ENCODE measurements at regions not wholly inside any gene's neighbourhood (a gene's known extent, or its start where the extent isn't known, plus 50 kb on each side); places are given as distances from the start of the nearest gene placed in this dataset.
A peak's percentile ranks its signal among the peaks of the same experiment; 100 is the strongest.

DNA sequence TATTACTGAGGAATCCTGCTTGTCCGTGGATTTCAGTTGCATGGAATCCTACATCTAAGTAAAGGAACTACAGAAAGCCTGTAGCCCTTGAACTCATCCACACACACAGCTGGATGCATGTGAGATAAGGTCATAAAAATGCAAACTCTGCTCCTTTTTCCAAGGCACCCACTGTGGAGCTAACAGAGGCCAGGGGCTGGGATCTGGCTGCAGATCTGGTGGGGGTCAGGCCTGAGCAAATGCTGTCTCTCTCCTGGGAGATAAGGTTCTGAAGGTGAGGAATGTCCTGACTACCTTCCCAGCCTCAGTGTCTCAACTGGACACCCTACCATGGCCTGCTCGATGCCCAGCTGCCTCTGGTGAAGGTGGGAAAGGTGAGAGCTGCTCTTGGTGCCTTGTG lies 321.5 kb downstream of the LRFN2 start:
- no peak for DNase-seq

GRCh38 chr6:40263970-40264369 lies 323.2 kb downstream of the LRFN2 start:
- DNase-seq: no peak

GRCh38 chr6:40262363-40262762 lies 324.8 kb downstream of the LRFN2 start:
- DNase-seq: no peak

DNA sequence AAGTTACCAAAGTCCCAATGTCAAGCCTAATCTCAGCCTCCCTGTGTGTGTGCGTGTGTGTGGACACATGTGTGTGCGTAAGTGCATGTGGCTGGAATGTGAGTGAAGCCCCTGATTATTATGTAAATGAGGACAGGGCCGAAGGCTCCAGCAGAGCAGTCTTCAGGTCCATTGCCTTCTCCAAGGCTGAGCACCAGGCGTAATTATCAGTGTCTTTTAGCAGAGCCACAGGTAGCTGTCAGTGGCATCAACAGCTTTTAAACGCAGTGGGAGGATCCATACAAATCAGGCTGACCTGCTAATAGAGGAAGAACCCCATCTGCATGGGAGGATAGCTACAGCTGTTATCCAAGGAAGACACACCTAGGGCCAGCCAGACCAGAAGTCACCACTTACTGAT lies 324.3 kb upstream of the MOCS1 start:
- no peak for DNase-seq

- DNase-seq: no peak
Observed at GRCh38 chr6:40256831-40257230, 322.6 kb upstream of the MOCS1 start.

DNA sequence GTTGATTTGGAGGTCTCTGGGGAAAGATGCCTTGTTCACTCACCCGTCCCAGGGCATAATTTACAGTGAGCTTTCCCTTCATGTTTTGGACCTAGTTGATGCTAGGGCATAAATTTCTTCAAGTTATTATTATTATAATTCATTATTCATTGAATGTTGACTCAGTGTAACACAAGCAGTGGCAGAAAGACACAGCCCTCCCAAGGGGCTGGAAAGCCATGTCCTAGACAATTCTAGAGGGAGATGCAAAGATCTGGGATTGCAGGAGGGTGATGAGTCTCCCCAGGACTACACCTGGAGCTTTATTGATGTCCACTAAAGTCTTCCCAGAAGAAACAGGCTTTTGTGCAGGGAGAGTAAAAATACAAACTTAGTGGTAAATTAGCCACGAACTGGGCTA lies 322.0 kb upstream of the MOCS1 start:
- no peak for DNase-seq

DNA sequence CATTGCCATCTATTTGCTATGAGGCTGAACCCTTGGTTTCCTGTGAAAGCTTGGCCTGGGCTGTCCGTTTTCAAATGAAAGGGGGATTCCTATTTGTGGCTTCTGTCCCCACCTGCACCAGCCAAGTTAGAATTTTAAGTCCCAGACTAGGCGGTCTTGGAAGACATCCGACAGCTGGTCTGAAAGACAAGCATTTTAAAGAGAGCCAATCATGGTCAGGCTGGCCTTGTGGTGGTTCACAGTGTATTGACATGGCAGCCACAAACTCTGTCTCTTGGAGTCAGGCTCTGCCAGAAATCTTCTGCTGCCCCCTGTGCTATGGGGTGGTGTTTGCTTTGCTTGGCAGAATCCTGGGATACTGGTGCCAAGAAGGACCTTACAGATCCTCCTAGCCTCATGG lies 319.2 kb upstream of the MOCS1 start:
- DNase-seq: no peak

DNA sequence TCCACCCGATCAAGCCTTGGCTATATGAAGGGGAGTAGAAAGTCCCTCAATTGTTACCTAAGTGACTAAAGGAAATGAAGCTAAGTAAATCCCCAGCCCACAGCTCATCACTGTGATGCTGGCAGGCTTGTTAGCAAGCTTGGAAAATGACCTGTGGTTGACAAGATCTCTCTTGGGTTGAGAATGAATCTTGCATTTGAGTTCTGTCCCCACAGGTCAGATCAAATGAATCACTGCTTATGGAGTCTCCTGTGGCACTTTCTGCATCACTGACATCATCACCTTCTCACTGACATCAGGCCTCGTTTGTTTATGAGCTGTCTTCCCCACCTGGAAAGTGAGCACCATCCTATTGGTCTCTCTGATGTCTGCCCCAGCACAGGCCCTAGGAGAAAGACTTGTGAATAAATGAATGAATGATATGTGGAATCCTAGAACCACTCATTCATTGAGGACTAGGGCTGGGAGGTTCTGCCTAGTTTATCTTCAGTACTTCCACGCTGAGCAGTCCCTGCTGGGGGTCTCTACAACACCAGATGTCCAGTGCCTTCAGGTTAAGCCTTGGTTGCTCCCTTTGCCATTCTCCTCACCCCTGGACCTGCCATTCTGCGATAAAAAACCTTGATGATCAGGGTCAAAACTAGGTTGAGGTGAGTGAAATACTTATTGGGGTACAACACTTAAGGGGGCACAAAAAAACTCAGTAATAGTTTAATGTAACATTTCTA lies 318.4 kb upstream of the MOCS1 start:
- DNase-seq: no peak

- DNase-seq: peak in 1 of 2 experiments; percentile 12
Observed at GRCh38 chr6:40251637-40252300, 317.5 kb upstream of the MOCS1 start.

DNA sequence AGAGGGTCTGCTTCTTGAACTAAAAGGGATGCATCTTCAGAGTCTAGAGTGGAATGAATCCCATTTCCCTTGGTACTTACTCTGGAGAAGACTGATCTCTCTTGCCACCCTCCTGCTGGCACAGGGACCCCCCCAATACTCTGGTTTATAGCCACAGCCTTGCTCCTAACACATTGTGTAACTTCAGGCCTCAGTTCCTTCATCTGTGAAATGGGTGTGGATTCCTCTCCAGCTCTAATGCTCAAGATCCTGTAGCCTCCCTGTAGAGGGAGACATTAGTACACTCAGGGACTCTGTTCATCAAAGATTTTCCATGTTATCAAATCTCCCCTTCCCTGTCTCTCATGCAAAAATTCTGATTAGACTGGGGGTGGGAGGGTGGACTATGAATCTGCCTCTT lies 315.7 kb upstream of the MOCS1 start:
- DNase-seq: no peak

DNA sequence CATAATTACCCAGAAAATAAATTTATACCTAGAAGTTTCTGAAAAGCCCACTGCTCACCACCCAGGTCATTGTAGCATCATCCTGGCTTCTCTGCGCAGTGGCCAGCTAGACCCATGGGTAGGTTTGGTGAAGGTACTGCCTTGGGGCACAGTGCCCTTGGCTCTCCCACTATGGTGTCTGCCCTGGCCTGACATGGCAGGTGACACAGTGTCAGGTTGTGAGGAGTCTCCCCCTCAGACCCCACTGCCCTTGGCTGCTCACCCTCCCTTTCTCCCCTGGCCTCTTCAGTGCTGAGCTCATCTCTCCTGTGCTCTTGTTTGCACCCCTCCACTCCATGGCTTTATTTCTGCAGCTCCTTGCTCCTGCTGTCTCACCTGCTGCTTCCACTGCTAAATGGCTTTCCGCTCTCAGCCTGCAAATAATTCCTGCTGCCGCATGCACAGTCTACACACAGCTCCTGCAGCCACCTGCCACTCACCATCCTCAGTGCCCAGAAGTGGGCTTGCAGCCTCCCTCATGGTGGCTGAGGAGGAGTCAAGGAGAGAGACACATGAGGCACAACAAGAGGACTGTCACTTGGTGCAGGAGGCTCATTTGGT lies 313.4 kb upstream of the MOCS1 start:
- no peak for DNase-seq

DNA sequence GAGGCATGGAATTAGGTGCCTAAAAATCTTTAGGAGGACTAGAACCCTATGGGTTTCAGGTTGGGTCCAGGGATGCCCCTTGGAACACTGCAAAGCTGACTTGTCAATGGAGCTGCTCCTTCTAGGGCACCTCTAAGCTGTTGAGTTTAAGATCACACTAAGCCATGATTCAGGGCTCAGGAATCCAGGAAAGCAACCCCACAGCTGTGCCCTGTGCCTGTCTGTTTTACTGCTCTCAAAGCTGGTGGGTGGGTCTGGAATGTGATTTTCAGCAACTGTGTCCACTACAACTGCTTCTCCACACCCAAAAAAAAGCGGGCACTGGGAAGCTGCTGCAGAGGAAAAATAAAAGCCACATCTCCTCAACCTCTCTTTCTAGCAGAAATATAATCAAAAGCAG lies 310.4 kb upstream of the MOCS1 start:
- DNase-seq: no peak

GRCh38 chr6:40232698-40233097 lies 298.4 kb upstream of the MOCS1 start:
- DNase-seq: no peak

DNA sequence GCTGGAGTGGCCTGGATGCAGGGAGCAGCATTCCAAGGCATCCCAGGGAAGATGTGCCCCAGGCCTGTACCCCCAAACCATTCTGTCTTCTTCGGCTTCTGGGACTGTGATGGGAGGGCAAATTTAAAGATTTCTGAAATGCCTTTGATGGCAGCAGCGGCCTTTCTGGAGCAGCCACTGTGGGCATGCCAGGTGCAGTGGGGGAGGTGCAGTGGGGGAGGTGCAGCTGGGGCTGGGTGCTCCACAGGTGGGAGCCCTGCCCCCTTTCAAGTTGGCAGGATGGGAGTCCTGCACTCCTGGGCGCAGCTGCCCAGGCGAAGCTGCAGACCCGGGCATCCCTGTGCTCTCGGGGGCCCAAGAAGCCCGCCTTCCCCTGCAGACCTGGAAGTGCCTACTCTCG lies 293.5 kb upstream of the MOCS1 start:
- DNase-seq: no peak

- no peak for DNase-seq
Observed at GRCh38 chr6:40222354-40222753, 288.1 kb upstream of the MOCS1 start.

DNA sequence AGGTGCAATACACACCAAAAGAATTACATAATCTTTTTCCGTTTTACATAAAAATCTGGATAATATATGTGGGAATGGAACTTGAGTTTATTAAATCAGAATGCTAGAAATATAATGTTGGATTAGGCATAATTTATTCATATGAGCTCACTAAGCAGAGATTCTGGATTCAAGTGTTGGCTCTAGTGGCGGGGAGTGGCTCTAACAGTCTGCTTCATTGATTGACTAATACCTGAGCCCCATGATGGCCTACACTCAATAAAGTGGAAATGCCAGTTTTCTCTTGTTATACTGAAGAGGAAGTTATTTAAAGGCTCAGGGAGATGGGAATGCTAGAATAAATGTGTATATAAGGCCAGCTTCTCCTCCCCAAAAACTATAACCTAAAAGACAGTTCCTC lies 285.5 kb upstream of the MOCS1 start:
- DNase-seq: no peak

- DNase-seq: no peak
Observed at GRCh38 chr6:40210628-40211056, 276.4 kb upstream of the MOCS1 start.

DNA sequence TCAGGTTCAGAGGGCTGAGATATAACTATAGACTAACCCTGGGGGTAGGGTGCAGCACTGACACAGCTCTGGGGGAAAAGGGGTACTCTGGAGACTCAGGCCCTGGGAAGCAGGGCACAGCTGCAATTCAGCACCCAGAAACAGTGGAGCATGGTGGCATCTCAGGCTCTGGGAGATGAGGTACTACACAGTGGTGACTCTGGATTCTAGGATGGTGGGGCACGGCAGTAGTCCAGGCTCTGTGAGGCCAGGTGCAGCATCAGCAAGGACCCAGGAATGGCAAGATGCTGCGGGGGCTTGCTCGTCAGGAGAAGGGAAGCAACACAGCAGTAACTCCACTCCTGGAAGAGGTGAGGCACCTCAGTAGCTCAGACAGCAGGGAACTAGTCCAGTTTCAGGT lies 271.5 kb upstream of the MOCS1 start:
- DNase-seq: no peak

DNA sequence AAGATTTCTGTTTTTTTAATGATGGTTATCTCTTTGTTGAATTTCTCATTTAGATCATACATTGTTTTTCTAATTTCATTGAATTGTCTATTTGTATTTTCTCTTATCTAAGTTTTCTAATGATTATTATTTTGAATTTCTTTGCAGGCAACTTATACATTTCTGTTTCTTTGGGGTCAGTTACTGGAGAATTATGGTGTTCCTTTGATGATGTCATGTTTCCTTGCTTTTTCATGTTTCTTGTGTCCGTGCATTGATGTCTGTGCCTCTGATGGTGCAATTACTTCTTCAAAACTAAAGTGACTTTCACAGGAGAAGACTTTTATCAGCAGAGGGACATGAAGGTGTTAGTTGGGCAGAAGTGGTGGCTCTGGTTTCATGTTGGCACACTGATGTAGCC lies 270.7 kb upstream of the MOCS1 start:
- DNase-seq: no peak

- DNase-seq: no peak
Observed at GRCh38 chr6:40197371-40197770, 263.1 kb upstream of the MOCS1 start.

- DNase-seq: no peak
Observed at GRCh38 chr6:40196135-40196518, 261.9 kb upstream of the MOCS1 start.

DNA sequence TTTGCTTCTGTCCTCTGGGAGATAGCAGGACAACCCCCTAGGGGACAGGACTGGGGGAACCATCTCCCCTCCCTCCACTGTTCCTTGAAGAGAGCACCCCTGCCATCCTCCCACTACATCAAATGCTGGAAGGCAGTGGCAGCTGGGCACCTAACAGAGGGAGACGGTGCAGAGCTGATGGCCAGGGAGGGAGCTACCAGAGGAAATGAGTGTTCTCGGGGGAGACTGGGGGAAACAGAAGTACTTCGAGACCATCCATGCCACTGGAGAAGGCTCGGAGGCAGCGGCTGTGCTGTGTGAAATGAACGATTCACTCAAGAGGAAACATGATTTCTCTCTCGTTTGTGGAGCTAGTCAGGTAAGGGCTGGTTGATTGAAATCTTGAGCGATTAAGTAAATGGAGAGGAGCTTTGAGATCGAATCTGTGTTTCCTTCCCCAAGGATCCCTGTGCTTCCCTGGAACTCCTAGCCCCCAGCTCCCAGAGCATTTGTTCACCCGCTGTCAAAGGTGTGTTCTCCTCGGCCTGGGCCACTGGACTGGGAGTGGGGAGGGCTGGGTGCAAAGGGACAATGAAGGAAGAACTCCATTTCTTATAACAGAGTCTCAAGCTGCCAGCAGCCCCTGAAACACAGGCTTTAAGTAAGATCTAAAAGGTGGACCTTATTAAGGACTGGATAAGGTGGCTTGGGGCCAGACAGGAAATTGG lies 261.3 kb upstream of the MOCS1 start:
- no peak for DNase-seq

GRCh38 chr6:40194447-40195170 lies 260.3 kb upstream of the MOCS1 start:
- no peak for DNase-seq
